Lower lobe of right lung (tissue), 2 donors: ENCODE measurements at regions not wholly inside any gene's neighbourhood (a gene's known extent, or its start where the extent isn't known, plus 50 kb on each side); places are given as distances from the start of the nearest gene placed in this dataset.

Experiments
- ATAC-seq, 2 donors: fragments of 200-7000 bp; cut with Tn5 transposase; one replicate each; pipeline ENCODE4 v1.9.1; 2020 to 2022; ENCODE audit warnings: mild to moderate bottlenecking in 2 of 2, moderate library complexity in 2 of 2
- DNase-seq: peaks from one replicate; pipeline ENCODE4 v3.0.0-alpha.2; 2020
- H3K27ac ChIP-seq: fragments of 200-600 bp; one replicate; pipeline ENCODE4 v1.8.0; 2022
- H3K27me3 ChIP-seq: fragments of 200-600 bp; one replicate; pipeline ENCODE4 v1.8.0; 2022; ENCODE audit warnings: low read depth
- H3K36me3 ChIP-seq: fragments of 200-600 bp; one replicate; pipeline ENCODE4 v1.8.0; 2022; ENCODE audit warnings: mild to moderate bottlenecking
- H3K4me1 ChIP-seq: fragments of 200-600 bp; one replicate; pipeline ENCODE4 v1.8.0; 2022
- H3K4me3 ChIP-seq: fragments of 200-600 bp; one replicate; pipeline ENCODE4 v1.8.0; 2022; ENCODE audit warnings: mild to moderate bottlenecking
- H3K9me3 ChIP-seq: fragments of 200-600 bp; one replicate; pipeline ENCODE4 v1.8.0; 2022
- CTCF ChIP-seq: fragments of 200-600 bp; IDR thresholded peaks from one replicate; pipeline ENCODE4 v1.8.0; 2022; ENCODE audit warnings: antibody characterized with exemption, mild to moderate bottlenecking
- intact Hi-C: fragments of 100-400 bp; cut with DNase I; formaldehyde crosslinking; loops from one replicate; pipeline ENCODE4 v1.11.0; 2022
- donor health status: DM: no; HTN: yes; CAD: no; lungs with severe emphysema.

GRCh38 chr21:27423906-27424595 is 457.2 kb upstream of the ADAMTS5 start:
- H3K4me3 ChIP-seq, result no peak overlapping the region
- intact Hi-C loops, result no loop called here
- DNase-seq (no peak), ATAC-seq (no peak)
- no peaks in the 10 kb centered on the region for H3K27me3 ChIP-seq
- TF ChIP-seq CTCF, result no peak
- H3K36me3 ChIP-seq, result no peaks in the 10 kb centered on the region
- no peak overlapping the region for H3K27ac ChIP-seq
- H3K4me1 ChIP-seq, result peaks cover 14% of the 10 kb centered on the region
- H3K9me3 ChIP-seq, result no peaks in the 10 kb centered on the region

- no peaks in the 10 kb centered on the region for H3K9me3 ChIP-seq
- H3K27me3 ChIP-seq, result no peaks in the 10 kb centered on the region
- TF ChIP-seq CTCF, result no peak
- ATAC-seq (peak; percentile 70 to 82), DNase-seq (no peak)
- H3K4me1 ChIP-seq, result peaks cover 14% of the 10 kb centered on the region
- no peak overlapping the region for H3K27ac ChIP-seq
- intact Hi-C loops, result no loop called here
- H3K36me3 ChIP-seq, result no peaks in the 10 kb centered on the region
- H3K4me3 ChIP-seq, result no peak overlapping the region
Observed at GRCh38 chr21:27423038-27423437, 456.1 kb upstream of the ADAMTS5 start.

GRCh38 chr21:27422435-27422834 is 455.5 kb upstream of the ADAMTS5 start:
- Histone ChIP-seq H3K36me3 (no peaks in the 10 kb centered on the region), H3K4me1 (peaks cover 14% of the 10 kb centered on the region), H3K9me3 (no peaks in the 10 kb centered on the region), H3K4me3 (no peak overlapping the region), H3K27me3 (no peaks in the 10 kb centered on the region), H3K27ac (no peak overlapping the region)
- no peak for TF ChIP-seq CTCF
- no peak for ATAC-seq
- intact Hi-C loops, result no loop called here
- no peak for DNase-seq

- peaks cover 14% of the 10 kb centered on the region for H3K4me1 ChIP-seq
- DNase-seq (no peak), ATAC-seq (no peak)
- H3K36me3 ChIP-seq, result no peaks in the 10 kb centered on the region
- TF ChIP-seq CTCF, result no peak
- no peaks in the 10 kb centered on the region for H3K9me3 ChIP-seq
- H3K27ac ChIP-seq, result no peak overlapping the region
- no peak overlapping the region for H3K4me3 ChIP-seq
- intact Hi-C loops, result no loop called here
- no peaks in the 10 kb centered on the region for H3K27me3 ChIP-seq
Observed at GRCh38 chr21:27421654-27422053, 454.8 kb upstream of the ADAMTS5 start.

GRCh38 chr21:27419153-27419552 is 452.3 kb upstream of the ADAMTS5 start:
- H3K4me3 ChIP-seq, result no peak overlapping the region
- intact Hi-C loops, result no loop called here
- DNase-seq, result no peak
- TF ChIP-seq CTCF, result no peak
- no peak overlapping the region for H3K27ac ChIP-seq
- peaks cover 3% of the 10 kb centered on the region for H3K4me1 ChIP-seq
- no peaks in the 10 kb centered on the region for H3K36me3 ChIP-seq
- ATAC-seq, result no peak
- no peaks in the 10 kb centered on the region for H3K9me3 ChIP-seq
- H3K27me3 ChIP-seq, result no peaks in the 10 kb centered on the region
